ENCODE measurements at regions not wholly inside any gene's neighbourhood (a gene's known extent, or its start where the extent isn't known, plus 50 kb on each side); places are given as distances from the start of the nearest gene placed in this dataset.

- Mint-ChIP-seq H3K9me3 (0 out of 2 replicates have a peak, but pooled peaks cover 3% of the 10 kb centered on the region), H3K27me3 (ENCODE audit: low read depth) (no peaks in the 10 kb centered on the region), H3K36me3 (peaks cover 3% of the 10 kb centered on the region; the same call in 1 of the 2 replicates), H3K4me3 (no peak overlapping the region), H3K27ac (no peak overlapping the region), H3K4me1 (no peaks in the 10 kb centered on the region)
- ATAC-seq, result no peak
- CTCF ChIA-PET, result no interaction called here
- DNase-seq (ENCODE audit: low spot score), result no peak
- TF ChIP-seq, protein P1, sequence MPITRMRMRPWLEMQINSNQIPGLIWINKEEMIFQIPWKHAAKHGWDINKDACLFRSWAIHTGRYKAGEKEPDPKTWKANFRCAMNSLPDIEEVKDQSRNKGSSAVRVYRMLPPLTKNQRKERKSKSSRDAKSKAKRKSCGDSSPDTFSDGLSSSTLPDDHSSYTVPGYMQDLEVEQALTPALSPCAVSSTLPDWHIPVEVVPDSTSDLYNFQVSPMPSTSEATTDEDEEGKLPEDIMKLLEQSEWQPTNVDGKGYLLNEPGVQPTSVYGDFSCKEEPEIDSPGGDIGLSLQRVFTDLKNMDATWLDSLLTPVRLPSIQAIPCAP (CRISPR knock-in tag; IDR thresholded peaks at IDR 0.05), result no peak
- POLR2A ChIA-PET, result no interaction called here
Observed at GRCh38 chr3:161754420-161755053, 257.9 kb downstream of the OTOL1 start.

DNA sequence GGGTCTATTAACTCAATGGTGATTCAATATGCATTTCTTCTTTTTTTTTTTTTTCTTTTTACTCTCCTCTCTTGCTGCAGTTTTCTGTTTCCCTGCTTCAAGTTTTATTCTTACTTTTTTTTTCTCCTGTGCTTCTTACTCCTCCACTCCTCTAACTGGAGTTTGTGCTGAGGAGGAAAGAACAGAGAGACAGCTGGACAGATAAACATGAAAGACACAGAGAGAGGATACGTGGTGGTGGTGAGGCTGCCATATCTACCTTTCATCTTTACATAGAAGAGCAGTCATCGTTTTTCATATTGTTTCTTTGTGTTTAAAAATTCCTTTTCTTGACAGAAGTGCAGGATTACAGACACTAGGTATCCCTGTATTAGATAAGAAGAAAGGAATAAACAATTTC lies 262.8 kb downstream of the OTOL1 start:
- no peak overlapping the region for H3K4me3 Mint-ChIP-seq
- no peak overlapping the region for H3K27ac Mint-ChIP-seq
- H3K9me3 Mint-ChIP-seq, result no peaks in the 10 kb centered on the region
- no peaks in the 10 kb centered on the region for H3K36me3 Mint-ChIP-seq
- no peaks in the 10 kb centered on the region; the same call in 1 of the 2 replicates for H3K4me1 Mint-ChIP-seq
- ChIA-PET POLR2A (no interaction called here), CTCF (no interaction called here)
- ATAC-seq (no peak), DNase-seq (ENCODE audit: low spot score) (no peak)
- TF ChIP-seq ZNF396 (CRISPR knock-in tag; IDR thresholded peaks at IDR 0.05; ENCODE audit: borderline replicate concordance) (no peak), TP53 (CRISPR knock-in tag; IDR thresholded peaks at IDR 0.05) (no peak)
- H3K27me3 Mint-ChIP-seq (ENCODE audit: low read depth), result no peaks in the 10 kb centered on the region

DNA sequence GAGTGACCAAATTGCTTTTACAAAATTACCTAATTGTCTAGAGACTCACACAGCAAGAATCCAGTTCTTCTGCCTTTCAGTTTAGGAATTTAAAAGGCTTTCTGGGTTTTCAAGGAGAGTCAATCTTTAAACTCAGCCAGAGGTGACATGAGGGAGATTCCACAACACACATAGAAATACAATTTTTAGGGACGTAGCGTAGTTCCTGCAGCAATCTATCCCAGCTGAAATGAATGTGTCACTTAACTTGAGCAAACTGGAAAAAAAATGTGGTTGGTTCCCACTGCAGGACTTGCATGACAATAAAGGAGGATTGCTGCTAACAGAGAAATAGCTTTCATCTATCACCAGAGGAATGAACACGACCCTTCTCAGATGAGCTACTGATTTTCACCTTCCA lies 269.7 kb downstream of the OTOL1 start:
- no peak for TF ChIP-seq MYBL2 (CRISPR knock-in tag; IDR thresholded peaks at IDR 0.05)
- no peak for TF ChIP-seq FOXP1 (CRISPR knock-in tag; IDR thresholded peaks at IDR 0.05; ENCODE audit: borderline replicate concordance)
- TF ChIP-seq ZNF416 (CRISPR knock-in tag; IDR thresholded peaks at IDR 0.05), result no peak
- Mint-ChIP-seq H3K27ac (peak overlapping the region; percentile 45; the same call in 1 of the 2 replicates), H3K27me3 (ENCODE audit: low read depth) (no peaks in the 10 kb centered on the region), H3K36me3 (no peaks in the 10 kb centered on the region), H3K9me3 (no peaks in the 10 kb centered on the region), H3K4me3 (no peak overlapping the region), H3K4me1 (peaks cover 11% of the 10 kb centered on the region)
- no peak for DNase-seq (ENCODE audit: low spot score)
- ChIA-PET POLR2A (no interaction called here), CTCF (no interaction called here)
- ATAC-seq, result no peak; the same call in 1 of the 2 replicates

- ChIA-PET POLR2A (no interaction called here), CTCF (no interaction called here)
- no peak for DNase-seq (ENCODE audit: low spot score)
- Mint-ChIP-seq H3K27me3 (ENCODE audit: low read depth) (no peaks in the 10 kb centered on the region), H3K27ac (no peak overlapping the region), H3K4me3 (no peak overlapping the region), H3K4me1 (peaks cover 11% of the 10 kb centered on the region), H3K36me3 (no peaks in the 10 kb centered on the region), H3K9me3 (no peaks in the 10 kb centered on the region)
- no peak for ATAC-seq
- TF ChIP-seq CBFB (CRISPR knock-in tag; IDR thresholded peaks at IDR 0.05; ENCODE audit: low read depth) (no peak), ZNF317 (CRISPR knock-in tag; IDR thresholded peaks at IDR 0.05; ENCODE audit: borderline replicate concordance, low read depth) (no peak), ZNF219 (CRISPR knock-in tag; IDR thresholded peaks at IDR 0.05; ENCODE audit: borderline replicate concordance) (no peak), FOXP4 (CRISPR knock-in tag; IDR thresholded peaks at IDR 0.05) (no peak), SMAD3 (CRISPR knock-in tag; IDR thresholded peaks at IDR 0.05; ENCODE audit: borderline replicate concordance) (no peak), EMX1 (CRISPR knock-in tag; IDR thresholded peaks at IDR 0.05) (no peak), FOXK1 (CRISPR knock-in tag; IDR thresholded peaks at IDR 0.05) (no peak), ZMAT4 (CRISPR knock-in tag; IDR thresholded peaks at IDR 0.05) (no peak), FOXJ3 (CRISPR knock-in tag; IDR thresholded peaks at IDR 0.05; ENCODE audit: borderline replicate concordance) (no peak), ZNF512 (CRISPR knock-in tag; IDR thresholded peaks at IDR 0.05; ENCODE audit: borderline replicate concordance) (no peak), TCF7 (CRISPR knock-in tag; IDR thresholded peaks at IDR 0.05; ENCODE audit: low read depth) (no peak), NFATC4 (CRISPR knock-in tag; IDR thresholded peaks at IDR 0.05) (no peak)
- TF ChIP-seq, protein P2, sequence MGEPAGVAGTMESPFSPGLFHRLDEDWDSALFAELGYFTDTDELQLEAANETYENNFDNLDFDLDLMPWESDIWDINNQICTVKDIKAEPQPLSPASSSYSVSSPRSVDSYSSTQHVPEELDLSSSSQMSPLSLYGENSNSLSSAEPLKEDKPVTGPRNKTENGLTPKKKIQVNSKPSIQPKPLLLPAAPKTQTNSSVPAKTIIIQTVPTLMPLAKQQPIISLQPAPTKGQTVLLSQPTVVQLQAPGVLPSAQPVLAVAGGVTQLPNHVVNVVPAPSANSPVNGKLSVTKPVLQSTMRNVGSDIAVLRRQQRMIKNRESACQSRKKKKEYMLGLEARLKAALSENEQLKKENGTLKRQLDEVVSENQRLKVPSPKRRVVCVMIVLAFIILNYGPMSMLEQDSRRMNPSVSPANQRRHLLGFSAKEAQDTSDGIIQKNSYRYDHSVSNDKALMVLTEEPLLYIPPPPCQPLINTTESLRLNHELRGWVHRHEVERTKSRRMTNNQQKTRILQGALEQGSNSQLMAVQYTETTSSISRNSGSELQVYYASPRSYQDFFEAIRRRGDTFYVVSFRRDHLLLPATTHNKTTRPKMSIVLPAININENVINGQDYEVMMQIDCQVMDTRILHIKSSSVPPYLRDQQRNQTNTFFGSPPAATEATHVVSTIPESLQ (CRISPR knock-in tag; IDR thresholded peaks at IDR 0.05), result no peak
- TF ChIP-seq, protein P3, sequence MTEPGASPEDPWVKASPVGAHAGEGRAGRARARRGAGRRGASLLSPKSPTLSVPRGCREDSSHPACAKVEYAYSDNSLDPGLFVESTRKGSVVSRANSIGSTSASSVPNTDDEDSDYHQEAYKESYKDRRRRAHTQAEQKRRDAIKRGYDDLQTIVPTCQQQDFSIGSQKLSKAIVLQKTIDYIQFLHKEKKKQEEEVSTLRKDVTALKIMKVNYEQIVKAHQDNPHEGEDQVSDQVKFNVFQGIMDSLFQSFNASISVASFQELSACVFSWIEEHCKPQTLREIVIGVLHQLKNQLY (CRISPR knock-in tag; IDR thresholded peaks at IDR 0.05), result no peak
Observed at GRCh38 chr3:161770484-161771386, 274.1 kb downstream of the OTOL1 start.

Measured in WTC11 (cell line).